ACHN (cell line): ENCODE measurements at regions not wholly inside any gene's neighbourhood (a gene's known extent, or its start where the extent isn't known, plus 50 kb on each side); places are given as distances from the start of the nearest gene placed in this dataset.

Source experiments
- DNase-seq: peaks from one replicate; pipeline ENCODE4 v3.0.0-alpha.2; 2015
- in situ Hi-C: cut with HindIII; loops from 2 replicates; pipeline ENCODE4 v1.10.0; 2017; ENCODE audit warnings: low sequenced_read_pairs, low pct_ligation_motif_present, low pct_unique_long_range_greater_than_20kb

DNA sequence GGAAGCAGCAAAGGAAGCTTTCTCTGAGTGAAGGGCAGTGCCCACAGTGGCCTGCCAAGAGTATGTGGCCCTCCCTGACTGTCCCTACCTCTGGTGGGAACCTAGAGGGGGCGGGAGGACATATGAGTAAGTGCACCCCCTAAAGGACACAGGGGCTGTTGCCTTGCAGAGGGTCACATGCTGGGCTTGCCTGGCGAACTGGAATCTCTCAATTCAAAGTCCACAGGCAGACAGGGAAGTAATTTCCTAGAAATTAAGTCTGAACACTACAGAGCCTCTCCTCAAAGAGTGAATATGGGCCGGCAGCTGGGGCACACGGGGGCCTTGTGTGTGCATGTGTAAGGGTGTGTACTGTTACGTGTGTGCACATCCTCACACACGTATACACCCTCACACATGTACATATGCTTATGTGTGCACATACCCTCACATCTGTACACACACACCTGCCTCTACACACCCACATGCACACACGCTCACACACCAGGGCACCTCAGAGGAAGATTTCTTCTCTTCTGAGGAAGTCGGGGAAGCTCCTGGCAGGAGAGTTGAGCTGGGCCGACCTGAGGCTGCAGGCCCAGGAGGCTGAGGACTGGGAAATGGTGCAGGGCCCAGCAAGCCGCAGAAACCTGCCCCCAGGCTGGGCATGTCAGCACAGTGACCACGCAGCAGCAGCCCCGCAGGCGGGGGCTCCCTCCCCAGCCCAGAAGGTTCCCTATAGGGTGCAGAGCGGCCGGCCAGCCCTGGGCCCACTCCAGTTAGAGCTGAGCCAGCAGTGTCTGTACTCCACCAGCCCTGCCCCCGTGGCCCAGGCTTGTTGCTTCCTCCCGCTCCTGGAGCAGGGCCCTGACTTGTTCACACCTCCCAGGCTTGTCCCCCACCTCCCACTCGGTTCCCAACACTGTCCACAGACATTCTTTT lies 77.4 kb upstream of the TAF1B start:
- no peak for DNase-seq
- in situ Hi-C loops, result no loop called here

- in situ Hi-C loops, result no loop called here
- DNase-seq, result no peak
Measured at GRCh38 chr2:9767656-9768281, 75.5 kb upstream of the TAF1B start.

GRCh38 chr2:9768388-9768787 lies 74.9 kb upstream of the TAF1B start:
- no peak for DNase-seq
- in situ Hi-C loops, result no loop called here

DNA sequence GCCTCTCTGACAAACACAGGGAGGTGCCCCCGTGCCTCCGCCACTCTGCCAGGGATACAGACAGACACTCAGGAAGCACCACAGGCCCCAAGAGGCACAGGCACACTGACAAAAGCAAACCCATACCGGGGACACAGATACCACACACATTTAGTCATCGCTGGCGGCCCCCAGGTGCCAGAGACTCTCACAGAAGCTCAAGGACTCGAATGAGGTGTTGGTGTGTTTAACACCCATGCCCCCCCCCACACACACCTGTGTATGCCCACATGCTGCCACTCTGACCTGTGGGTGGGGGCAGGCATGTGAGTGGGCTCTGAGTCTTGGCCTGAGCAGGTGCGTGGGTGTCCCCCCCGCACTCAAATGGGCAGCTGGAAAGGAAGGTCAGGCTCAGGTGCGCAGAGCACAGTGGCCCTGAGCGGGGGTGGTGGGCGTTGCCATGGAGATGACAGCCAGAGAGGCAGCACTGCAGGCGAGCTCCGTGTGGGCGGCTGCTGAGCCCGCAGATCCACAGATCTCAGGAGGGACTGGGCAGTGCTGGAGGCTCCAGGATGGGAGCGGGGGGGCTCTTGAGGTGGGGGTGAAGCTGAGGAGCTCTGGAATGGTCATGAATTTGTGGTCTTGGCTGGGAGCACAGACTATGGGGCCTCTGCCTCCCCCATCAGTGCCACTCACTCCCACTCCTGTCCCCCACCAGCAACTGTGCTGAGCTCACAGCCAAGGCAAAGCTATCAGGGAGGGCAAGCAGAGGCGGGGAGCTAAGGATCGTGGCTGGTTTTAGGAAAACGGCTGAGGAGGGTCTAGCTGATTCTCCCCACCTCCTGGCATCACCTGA lies 73.9 kb upstream of the TAF1B start:
- in situ Hi-C loops, result no loop called here

DNA sequence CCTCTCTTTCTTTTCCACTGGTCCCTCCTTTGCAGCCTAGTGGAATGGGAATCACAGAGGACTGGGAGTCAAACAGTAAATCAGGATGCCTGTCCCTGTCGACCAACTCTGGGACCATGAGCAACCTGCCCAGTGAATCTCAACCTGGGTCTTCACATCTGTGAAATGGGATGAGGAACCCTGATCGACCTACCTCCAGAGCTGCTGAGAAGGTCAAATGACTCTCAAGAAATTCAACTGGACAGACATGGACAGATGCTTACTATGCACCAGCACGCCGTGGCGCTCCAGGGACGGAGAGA lies 73.3 kb upstream of the TAF1B start:
- DNase-seq, result no peak
- in situ Hi-C loops, result no loop called here

More for the DNA sequence above, 73.9 kb upstream of the TAF1B start:
- no peak for DNase-seq

- peak; percentile 68 for DNase-seq
Measured at GRCh38 chr2:9770308-9771100, 72.8 kb upstream of the TAF1B start.

GRCh38 chr2:9771101-9771449 lies 72.2 kb upstream of the TAF1B start:
- in situ Hi-C loops, result no loop called here
- DNase-seq, result no peak

More at GRCh38 chr2:9770308-9771100, 72.8 kb upstream of the TAF1B start:
- in situ Hi-C loops, result no loop called here

DNA sequence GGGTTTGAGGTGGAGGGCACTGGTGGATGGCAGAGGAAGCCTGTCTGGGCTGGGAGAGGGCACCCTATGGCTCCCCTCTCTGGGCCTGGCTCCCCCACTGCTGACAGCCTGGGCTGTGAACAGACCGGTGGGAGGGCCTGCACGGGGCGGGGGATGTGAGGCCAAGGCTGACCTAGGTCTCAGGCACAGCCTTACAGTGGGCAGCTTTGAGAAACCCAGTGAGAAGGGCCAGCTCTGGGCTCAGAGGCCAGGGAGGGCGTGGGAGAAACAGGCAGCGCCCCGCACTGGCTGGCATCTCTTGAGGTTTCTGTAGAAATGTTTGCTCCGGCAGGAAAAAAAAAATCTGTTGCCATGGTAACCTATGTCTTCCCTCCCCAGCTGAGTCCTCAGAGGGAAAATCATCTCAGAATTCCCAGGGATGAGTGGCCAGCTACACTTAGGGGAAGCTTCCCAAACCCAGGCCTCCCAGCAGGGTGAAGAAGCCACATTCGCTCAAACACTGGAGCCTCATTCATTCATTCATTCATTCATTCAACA lies 71.7 kb upstream of the TAF1B start:
- DNase-seq, result peak; percentile 73

DNA sequence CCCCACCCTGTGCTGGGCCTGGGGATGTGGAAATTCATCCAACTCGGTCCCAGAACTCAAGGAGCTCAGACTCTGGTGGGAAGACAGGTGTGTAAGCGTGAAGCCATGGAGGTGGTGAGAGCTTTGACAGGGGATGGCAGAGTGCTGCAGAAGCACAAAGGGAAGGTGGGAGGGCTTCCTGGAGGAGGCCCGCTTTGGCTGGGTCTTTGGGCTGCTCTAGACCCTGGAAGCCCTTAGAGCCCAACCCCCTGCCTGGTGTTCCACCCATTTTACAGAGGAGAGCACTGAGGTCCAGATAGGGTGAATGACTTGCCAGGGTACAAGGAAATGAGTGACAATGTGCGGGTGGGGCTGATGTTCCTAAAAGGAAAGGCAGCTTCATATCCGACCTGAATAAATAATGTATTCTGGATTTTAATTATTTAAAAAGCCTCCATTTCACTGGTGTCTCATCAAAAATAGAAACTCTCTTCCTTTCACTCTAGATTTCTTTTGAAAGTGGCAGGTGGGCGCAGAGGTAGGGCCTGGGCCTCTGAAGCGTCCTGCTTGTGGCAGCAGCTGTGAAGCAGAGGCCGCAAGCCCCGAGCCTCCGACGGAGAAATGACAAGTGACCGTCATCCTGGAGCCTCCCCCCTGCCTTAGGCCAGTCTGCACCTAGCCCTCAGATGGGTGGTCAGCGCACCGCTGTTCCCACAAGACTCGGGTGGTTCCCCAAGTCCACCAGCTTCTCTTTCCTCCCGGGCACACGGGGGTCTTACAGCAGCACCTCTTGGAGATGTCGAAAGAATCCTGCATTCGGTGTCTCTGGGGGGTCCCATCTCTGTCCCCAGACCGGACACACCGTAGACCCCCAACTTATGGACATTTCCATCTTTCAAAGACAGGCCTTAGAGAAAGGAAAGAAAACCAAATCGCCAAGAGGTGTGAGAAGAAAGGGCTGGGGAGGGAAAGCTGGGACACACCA lies 71.0 kb upstream of the TAF1B start:
- in situ Hi-C loops, result no loop called here

More for the DNA sequence above, 71.7 kb upstream of the TAF1B start:
- in situ Hi-C loops, result no loop called here

DNA sequence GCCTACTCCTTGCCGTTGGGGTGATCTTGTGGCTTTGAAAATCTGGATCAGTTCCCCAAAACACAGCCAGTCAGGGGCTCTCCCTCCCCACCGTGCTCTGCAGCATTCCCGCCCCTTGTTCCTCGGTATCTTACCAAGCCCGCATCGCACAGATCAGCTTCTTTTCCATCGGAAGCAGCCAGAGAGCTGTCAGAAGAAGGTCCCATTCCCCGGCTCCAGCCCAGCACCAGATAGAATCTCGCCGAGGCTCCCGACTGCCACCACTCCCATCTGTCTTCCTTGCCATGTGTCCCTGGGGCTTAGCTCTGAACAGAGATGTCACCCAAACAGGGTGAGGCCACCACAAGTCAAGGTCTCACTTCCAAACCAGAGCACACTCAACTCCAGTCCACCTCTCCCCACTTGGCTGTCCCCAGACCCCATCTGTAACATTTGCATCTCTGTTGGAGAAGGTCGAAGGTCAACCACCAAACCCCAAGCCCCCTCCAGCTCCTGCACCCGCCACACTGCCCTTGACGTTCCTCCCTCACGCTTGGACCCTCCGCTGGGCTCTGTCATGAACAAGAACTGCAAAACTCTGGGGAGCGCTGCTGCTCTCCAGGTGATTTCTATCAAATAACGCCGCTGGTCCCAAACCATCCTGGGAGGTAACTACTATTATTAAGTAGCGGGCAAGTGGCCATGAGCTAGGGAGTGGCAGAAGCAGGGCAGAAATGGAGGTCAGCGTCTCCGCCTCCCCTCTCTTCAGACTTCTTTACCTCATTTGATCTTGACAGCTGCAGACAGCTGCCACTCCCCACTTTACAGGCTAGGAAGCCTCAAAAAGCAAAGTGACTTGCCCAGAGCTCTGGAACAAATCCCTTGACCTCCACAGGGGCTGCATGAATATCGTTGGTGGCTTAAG lies 70.0 kb upstream of the TAF1B start:
- in situ Hi-C loops, result no loop called here
- no peak for DNase-seq

More for the DNA sequence above, 71.0 kb upstream of the TAF1B start:
- DNase-seq, result no peak

DNA sequence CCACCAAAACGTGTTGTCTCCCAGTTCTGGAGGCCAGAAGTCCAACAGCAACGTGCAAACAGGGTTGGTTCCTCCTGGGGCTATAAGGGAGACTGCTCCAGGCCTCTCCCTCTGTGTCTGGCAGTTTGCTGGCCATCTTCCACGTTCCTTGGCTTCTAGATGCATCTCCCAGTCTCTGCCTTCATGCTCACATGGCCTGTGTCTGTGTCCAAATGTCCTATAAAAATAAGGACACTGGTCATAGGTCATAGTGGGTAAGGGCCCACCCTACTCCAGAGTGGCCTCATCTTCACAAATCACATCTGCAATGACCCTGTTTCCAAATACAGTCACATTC lies 69.4 kb upstream of the TAF1B start:
- in situ Hi-C loops, result no loop called here
- no peak for DNase-seq

DNA sequence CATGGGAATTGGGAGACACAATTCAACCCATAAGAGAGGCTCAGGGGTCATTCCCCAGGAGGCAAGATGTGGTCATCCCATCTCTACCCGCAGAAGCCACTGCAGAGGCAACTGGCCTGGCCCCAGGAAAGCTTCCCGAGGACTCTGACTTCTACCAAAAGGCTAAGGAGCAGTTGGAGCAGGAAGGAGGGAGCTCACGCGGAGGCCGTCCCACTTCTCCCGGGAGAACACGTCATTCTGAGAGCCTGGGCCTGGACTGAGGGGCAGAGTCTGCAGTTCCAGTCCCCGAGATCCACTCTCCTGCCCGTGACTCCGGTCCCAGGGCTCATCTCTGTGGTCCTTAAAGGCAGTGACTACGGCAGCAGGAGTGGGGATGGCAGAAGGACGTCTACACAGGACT lies 69.0 kb upstream of the TAF1B start:
- no peak for DNase-seq
- in situ Hi-C loops, result no loop called here

- in situ Hi-C loops, result no loop called here
Measured at GRCh38 chr2:9775351-9775750, 67.9 kb upstream of the TAF1B start.

GRCh38 chr2:9775999-9776712 lies 67.1 kb upstream of the TAF1B start:
- DNase-seq, result no peak
- in situ Hi-C loops, result no loop called here

More at GRCh38 chr2:9775351-9775750, 67.9 kb upstream of the TAF1B start:
- DNase-seq, result no peak

DNA sequence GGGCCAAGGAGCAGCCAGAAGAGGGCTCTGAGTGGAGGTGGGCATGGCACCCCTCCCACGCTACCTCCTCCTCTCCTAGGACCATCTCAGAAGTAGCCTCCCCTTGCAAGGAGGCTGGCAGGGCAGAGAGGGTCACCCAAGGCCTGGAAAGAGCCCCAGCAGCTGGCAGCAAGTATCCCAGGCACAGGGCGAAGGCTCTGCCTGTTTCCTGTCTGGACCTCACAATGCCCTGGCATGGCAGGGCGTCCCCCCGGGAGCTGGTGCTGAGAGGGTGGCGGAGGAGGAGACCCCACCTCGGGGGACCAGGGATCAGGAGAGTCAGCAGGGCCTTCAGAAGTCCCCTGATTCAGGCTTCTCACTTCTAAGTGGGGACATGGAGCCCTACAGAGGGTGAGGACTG lies 66.2 kb upstream of the TAF1B start:
- in situ Hi-C loops, result no loop called here

GRCh38 chr2:9778012-9778411 lies 65.3 kb upstream of the TAF1B start:
- peak; percentile 28 for DNase-seq
- in situ Hi-C loops, result no loop called here

More for the DNA sequence above, 66.2 kb upstream of the TAF1B start:
- DNase-seq, result no peak
